ENCODE measurements at regions not wholly inside any gene's neighbourhood (a gene's known extent, or its start where the extent isn't known, plus 50 kb on each side); places are given as distances from the start of the nearest gene placed in this dataset.
"Not testable (repeated sequence)": the region's sequence is repeated elsewhere in the genome, so short reads cannot be mapped to it uniquely, and the experiment has no call there.

- H3K27me3 ChIP-seq (ENCODE audit: control insufficient read depth, insufficient read depth, low read length) = no peaks in the 10 kb centered on the region; the same call in 1 of the 2 replicates
- H3K36me3 ChIP-seq (replicated peaks; ENCODE audit: control insufficient read depth, insufficient read depth, low read length) = no peaks in the 10 kb centered on the region
- no peak overlapping the region for H3K4me3 ChIP-seq (ENCODE audit: insufficient read depth, low read depth, low read length)
- DNase-seq = no peak
These were observed 86.7 kb upstream of the PAM start for GRCh38 chr5:102668220-102668932.

DNA sequence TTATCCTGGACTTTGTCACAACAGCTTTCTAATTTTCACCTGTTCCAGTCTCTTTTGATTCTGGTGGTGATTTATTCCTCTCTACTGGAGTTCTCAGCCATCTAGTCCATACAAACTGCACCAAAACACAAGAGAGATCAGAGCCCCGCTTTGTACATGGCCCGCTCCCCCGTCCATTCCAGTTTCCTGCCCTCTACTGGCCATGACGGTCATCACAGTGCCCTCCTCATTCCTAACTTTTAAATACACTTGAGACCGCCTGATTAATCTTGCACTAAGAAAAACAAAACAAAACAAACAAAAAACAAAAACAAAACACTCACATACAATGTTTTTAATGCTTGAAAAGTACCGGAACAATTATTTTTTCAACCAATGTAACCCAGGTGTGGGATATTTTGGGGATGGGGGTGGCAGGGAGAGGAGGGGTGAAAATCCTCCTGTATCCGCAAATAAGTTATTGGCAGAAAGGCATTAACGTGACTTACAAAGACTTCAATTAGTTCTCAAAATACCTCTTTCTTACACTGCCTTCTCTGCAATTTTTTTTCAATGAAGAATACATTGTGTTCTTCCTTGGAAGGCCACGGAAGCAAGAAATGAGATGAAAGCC is 84.8 kb upstream of the PAM start:
- DNase-seq = peak; percentile 68
- H3K4me3 ChIP-seq (ENCODE audit: insufficient read depth, low read depth, low read length) = peak overlapping the region; percentile 36
- H3K36me3 ChIP-seq (replicated peaks; ENCODE audit: control insufficient read depth, insufficient read depth, low read length) = no peaks in the 10 kb centered on the region

DNA sequence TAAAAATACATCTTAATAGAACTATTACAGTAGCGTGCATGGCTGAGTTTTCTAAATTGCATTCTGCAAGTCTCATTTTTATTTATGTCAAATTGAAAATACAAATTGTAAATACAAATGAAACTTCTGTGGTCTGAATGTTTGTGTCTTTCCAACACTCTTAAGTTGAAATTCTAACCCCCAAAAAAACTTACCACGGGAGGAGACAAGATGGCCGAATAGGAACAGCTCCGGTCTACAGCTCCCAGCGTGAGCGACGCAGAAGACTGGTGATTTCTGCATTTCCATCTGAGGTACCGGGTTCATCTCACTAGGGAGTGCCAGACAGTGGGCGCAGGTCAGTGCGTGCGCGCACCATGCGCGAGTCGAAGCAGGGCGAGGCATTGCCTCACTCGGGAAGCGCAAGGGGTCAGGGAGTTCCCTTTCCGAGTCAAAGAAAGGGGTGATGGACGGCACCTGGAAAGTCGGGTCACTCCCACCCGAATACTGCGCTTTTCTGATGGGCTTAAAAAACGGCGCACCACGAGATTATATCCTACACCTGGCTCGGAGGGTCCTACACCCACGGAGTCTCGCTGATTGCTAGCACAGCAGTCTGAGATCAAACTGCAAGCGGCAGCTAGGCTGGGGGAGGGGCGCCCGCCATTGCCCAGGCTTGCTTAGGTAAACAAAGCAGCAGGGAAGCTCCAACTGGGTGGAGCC is 83.9 kb upstream of the PAM start:
- H3K4me3 ChIP-seq (ENCODE audit: insufficient read depth, low read depth, low read length) = peak overlapping the region; percentile 36
- H3K36me3 ChIP-seq (replicated peaks; ENCODE audit: control insufficient read depth, insufficient read depth, low read length); H3K27me3 ChIP-seq (ENCODE audit: control insufficient read depth, insufficient read depth, low read length); DNase-seq: not testable (repeated sequence)

More for the DNA sequence above, 84.8 kb upstream of the PAM start:
- H3K27me3 ChIP-seq (ENCODE audit: control insufficient read depth, insufficient read depth, low read length) = no peaks in the 10 kb centered on the region; the same call in 1 of the 2 replicates

DNA sequence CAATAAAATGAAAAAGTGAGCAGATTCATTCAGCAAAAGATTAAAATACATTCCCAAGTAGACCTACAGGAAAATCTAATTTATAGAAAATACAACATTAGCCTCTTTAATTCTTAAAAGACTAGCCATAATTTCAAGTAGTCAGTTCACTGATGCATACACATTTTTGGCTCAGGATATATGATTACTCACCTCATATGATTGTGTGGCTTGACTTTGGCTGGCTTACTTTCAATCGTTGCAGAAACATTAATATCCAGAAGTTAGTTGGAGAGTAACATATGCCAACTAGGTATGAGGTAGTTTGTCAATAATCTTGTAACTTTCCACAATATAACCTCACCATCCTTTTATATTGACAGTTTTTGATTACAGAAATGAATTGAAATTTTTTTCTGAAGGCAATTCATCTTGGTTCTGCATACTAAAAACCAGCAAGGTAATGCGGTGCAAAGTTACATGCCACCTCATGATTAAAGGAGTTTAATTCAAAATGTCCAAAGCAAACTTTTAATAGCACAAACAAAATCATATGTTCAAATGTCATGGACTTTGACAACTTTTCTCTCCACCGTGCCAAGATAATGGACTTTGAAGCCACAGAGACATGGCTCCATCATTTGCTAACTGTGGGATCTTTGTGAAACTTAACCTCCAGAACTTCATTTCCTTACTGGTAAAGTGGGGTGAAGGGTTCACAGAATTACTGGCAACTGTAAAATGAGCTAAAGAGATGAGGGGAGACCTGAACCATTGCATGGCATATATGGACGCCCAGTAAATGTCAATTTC is 76.6 kb upstream of the PAM start:
- DNase-seq = no peak
- Histone ChIP-seq H3K36me3 (replicated peaks; ENCODE audit: control insufficient read depth, insufficient read depth, low read length) (no peaks in the 10 kb centered on the region), H3K4me3 (ENCODE audit: insufficient read depth, low read depth, low read length) (no peak overlapping the region), H3K27me3 (ENCODE audit: control insufficient read depth, insufficient read depth, low read length) (no peaks in the 10 kb centered on the region)

GRCh38 chr5:102681403-102681983 is 73.6 kb upstream of the PAM start:
- H3K27me3 ChIP-seq (ENCODE audit: control insufficient read depth, insufficient read depth, low read length) = no peaks in the 10 kb centered on the region
- peak; percentile 68 for DNase-seq
- no peak overlapping the region for H3K4me3 ChIP-seq (ENCODE audit: insufficient read depth, low read depth, low read length)
- no peaks in the 10 kb centered on the region for H3K36me3 ChIP-seq (replicated peaks; ENCODE audit: control insufficient read depth, insufficient read depth, low read length)

DNA sequence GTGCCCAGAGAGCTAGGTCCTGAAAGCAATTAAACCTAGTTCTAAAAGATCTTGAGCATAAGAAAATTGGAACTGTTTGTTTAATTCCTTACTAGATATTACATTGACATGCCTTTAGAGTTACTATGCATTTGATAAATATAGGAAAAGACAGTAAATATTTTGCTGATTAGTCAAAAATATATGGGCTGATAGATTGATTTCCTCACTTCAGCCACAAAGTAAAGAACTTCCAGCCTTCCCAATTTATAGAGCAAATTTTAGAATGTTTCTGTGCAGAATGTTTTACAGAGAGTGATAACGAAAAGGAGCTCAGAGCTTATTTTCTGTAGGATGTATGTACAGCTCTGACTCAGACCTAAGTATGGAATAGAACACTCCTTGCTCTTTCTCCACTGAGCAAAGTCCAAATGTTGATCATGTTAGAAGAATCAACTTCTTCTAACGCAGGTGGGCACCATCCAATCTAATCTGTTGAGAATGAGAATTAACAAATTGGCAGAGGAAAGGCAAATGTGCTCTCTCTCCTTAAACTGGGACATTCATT is 72.9 kb upstream of the PAM start:
- DNase-seq = no peak
- H3K36me3 ChIP-seq (replicated peaks; ENCODE audit: control insufficient read depth, insufficient read depth, low read length) = no peaks in the 10 kb centered on the region
- no peaks in the 10 kb centered on the region for H3K27me3 ChIP-seq (ENCODE audit: control insufficient read depth, insufficient read depth, low read length)
- no peak overlapping the region for H3K4me3 ChIP-seq (ENCODE audit: insufficient read depth, low read depth, low read length)

GRCh38 chr5:102688076-102688475 is 67.0 kb upstream of the PAM start:
- not testable (repeated sequence) for H3K4me3 ChIP-seq (ENCODE audit: insufficient read depth, low read depth, low read length); H3K36me3 ChIP-seq (replicated peaks; ENCODE audit: control insufficient read depth, insufficient read depth, low read length); DNase-seq; H3K27me3 ChIP-seq (ENCODE audit: control insufficient read depth, insufficient read depth, low read length)

DNA sequence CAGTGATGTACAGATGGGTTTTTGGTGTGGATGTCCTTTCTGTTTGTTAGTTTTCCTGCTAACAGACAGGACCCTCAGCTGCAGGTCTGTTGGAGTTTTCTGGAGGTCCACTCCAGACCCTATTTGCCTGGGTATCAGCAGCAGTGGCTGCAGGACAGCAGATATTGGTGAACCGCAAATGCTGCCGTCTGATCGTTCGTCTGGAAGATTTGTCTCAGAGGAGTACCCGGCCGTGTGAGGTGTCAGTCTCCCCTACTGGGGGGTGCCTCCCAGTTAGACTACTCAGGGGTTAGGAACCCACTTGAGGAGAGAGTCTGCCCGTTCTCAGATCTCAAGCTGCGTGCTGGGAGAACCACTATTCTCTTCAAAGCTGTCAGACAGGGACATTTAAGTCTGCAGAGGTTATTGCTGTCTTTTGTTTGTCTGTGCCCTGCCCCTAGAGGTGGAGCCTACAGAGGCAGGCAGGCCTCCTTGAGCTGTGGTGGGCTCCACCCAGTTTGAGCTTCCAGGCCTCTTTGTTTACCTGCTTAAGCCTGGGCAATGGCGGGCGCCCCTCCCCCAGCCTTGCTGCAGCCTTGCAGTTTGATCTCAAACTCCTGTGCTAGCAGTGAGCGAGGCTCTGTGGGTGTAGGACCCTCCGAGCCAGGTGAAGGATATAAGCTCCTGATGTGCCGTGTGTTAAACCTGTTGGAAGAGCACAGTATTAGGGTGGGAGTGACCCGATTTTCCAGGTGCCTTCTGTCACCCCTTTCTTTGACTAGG is 66.3 kb upstream of the PAM start:
- not testable (repeated sequence) for H3K36me3 ChIP-seq (replicated peaks; ENCODE audit: control insufficient read depth, insufficient read depth, low read length); H3K4me3 ChIP-seq (ENCODE audit: insufficient read depth, low read depth, low read length); H3K27me3 ChIP-seq (ENCODE audit: control insufficient read depth, insufficient read depth, low read length); DNase-seq

DNA sequence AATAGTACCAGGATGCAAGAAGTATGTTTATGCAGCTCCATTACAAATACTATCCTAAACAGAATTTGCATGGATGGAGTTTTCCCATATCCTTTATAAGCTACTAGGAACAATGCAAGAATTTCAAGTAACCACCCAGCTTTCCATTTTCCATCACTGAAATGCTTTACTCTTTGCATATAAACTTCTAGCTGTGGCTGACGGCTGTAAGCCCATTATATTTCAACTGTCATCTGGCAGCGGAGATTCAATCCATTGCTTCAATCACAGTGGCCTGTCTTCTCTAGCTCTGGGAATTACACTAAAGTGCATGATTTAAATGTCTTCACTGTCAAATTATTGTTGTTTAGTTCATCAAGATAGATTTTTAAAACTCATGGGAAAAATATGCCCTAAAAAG is 64.2 kb upstream of the PAM start:
- Histone ChIP-seq H3K27me3 (ENCODE audit: control insufficient read depth, insufficient read depth, low read length) (no peaks in the 10 kb centered on the region; the same call in 1 of the 2 replicates), H3K36me3 (replicated peaks; ENCODE audit: control insufficient read depth, insufficient read depth, low read length) (no peaks in the 10 kb centered on the region), H3K4me3 (ENCODE audit: insufficient read depth, low read depth, low read length) (no peak overlapping the region)
- no peak for DNase-seq

DNA sequence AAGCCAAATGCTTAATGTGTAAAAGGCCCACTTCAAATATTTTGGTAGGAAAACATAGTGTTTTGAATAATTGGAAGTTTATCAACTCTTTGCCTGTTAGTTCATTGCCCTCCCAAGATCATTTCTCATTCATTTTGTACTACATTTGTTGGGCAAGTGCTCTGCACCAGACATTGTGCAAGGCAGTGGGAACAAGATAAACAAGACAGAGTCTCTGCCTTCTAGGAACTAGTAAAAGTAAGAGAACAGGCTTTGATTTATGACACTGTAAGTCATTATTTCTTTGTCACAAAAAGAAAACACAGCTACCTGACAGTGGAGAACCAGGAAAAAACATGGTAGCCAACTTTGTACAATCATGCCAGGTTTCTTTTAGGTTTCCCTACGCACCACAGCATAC is 63.7 kb upstream of the PAM start:
- no peak for DNase-seq
- Histone ChIP-seq H3K4me3 (ENCODE audit: insufficient read depth, low read depth, low read length) (no peak overlapping the region), H3K27me3 (ENCODE audit: control insufficient read depth, insufficient read depth, low read length) (no peaks in the 10 kb centered on the region; the same call in 1 of the 2 replicates), H3K36me3 (replicated peaks; ENCODE audit: control insufficient read depth, insufficient read depth, low read length) (no peaks in the 10 kb centered on the region)

- Histone ChIP-seq H3K36me3 (replicated peaks; ENCODE audit: control insufficient read depth, insufficient read depth, low read length) (no peaks in the 10 kb centered on the region), H3K4me3 (ENCODE audit: insufficient read depth, low read depth, low read length) (no peak overlapping the region), H3K27me3 (ENCODE audit: control insufficient read depth, insufficient read depth, low read length) (no peaks in the 10 kb centered on the region)
- no peak for DNase-seq
These were observed 54.8 kb upstream of the PAM start for GRCh38 chr5:102700120-102700831.

- Histone ChIP-seq H3K36me3 (replicated peaks; ENCODE audit: control insufficient read depth, insufficient read depth, low read length) (no peaks in the 10 kb centered on the region), H3K27me3 (ENCODE audit: control insufficient read depth, insufficient read depth, low read length) (no peaks in the 10 kb centered on the region)
- no peak for DNase-seq
These were observed 54.2 kb upstream of the PAM start for GRCh38 chr5:102700916-102701315.

GRCh38 chr5:102701748-102702147 is 53.4 kb upstream of the PAM start:
- no peaks in the 10 kb centered on the region for H3K27me3 ChIP-seq (ENCODE audit: control insufficient read depth, insufficient read depth, low read length)
- H3K4me3 ChIP-seq (ENCODE audit: insufficient read depth, low read depth, low read length) = no peak overlapping the region
- DNase-seq = no peak
- no peaks in the 10 kb centered on the region for H3K36me3 ChIP-seq (replicated peaks; ENCODE audit: control insufficient read depth, insufficient read depth, low read length)

More at GRCh38 chr5:102700916-102701315, 54.2 kb upstream of the PAM start:
- H3K4me3 ChIP-seq (ENCODE audit: insufficient read depth, low read depth, low read length) = no peak overlapping the region
